ENCODE measurements at regions not wholly inside any gene's neighbourhood (a gene's known extent, or its start where the extent isn't known, plus 50 kb on each side); places are given as distances from the start of the nearest gene placed in this dataset.

GRCh38 chr3:30488070-30488756 lies 118.2 kb upstream of the TGFBR2 start:
- no peak for TF ChIP-seq EZH2 (IDR thresholded peaks at IDR 0.05)
- H3K27me3 Mint-ChIP-seq (ENCODE audit: insufficient read depth, low read depth) = no peaks in the 10 kb centered on the region
- peaks cover under 1% of the 10 kb centered on the region for H3K4me1 Mint-ChIP-seq

DNA sequence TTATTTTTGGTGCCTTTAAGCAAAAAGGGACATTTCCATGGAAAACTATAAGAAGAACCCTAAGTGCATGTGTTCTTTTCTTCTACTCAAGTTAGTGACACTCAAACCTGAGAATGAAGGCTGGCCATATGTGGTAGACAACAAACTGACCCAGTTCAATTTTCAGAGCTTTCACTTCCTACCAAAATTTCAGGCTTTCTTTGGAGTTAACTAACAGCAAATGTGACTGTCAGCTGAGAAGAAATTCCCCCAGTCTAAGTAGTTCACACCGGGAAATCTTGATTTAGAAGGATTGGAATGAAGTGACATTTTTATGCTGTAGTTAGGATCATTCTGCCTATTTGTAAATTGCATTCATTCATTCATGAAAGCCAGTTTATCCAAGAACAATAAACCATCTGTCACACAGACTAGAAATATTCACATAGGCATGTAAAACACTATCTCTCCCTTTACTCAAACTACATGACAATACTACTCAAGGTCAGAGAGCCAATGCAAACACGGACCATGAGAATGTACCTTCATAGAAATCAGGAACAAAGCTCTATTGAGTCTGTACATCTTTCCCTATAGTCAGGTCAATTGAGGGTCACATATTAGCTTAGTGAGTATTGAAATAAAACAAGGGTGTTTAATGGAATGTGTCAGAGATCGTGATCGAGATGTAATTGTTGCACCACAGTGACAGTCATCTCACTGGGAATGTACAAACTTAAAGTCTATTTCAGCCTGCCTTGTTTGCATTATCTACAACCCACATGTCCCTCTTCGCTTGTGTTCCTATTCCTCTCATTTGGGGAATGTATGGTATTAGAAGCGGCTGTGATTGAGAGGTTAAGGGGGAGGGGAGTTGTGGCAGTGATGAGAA lies 113.8 kb upstream of the TGFBR2 start:
- Histone ChIP-seq H3K4me3 (no peak overlapping the region), H3K27me3 (no peaks in the 10 kb centered on the region), H3K27ac (no peak overlapping the region), H3K36me3 (no peaks in the 10 kb centered on the region), H3K9ac (no peak overlapping the region), H4K20me1 (ENCODE audit: low read depth) (no peaks in the 10 kb centered on the region), H3K4me1 (no peaks in the 10 kb centered on the region), H3F3A (ENCODE audit: low read depth) (no peaks in the 10 kb centered on the region), H3K79me2 (ENCODE audit: low read depth) (no peaks in the 10 kb centered on the region), H3K4me2 (no peak overlapping the region), H3K9me3 (ENCODE audit: low read depth) (no peaks in the 10 kb centered on the region), H2AFZ (replicated peaks) (no peak overlapping the region)
- Mint-ChIP-seq H3K36me3 (no peaks in the 10 kb centered on the region), H3K4me3 (no peak overlapping the region), H3K4me1 (no peaks in the 10 kb centered on the region), H3K27ac (no peak overlapping the region), H3K9me3 (peaks cover 9% of the 10 kb centered on the region), H3K27me3 (ENCODE audit: insufficient read depth, low read depth) (peaks cover 2% of the 10 kb centered on the region)
- TF ChIP-seq, protein P1, sequence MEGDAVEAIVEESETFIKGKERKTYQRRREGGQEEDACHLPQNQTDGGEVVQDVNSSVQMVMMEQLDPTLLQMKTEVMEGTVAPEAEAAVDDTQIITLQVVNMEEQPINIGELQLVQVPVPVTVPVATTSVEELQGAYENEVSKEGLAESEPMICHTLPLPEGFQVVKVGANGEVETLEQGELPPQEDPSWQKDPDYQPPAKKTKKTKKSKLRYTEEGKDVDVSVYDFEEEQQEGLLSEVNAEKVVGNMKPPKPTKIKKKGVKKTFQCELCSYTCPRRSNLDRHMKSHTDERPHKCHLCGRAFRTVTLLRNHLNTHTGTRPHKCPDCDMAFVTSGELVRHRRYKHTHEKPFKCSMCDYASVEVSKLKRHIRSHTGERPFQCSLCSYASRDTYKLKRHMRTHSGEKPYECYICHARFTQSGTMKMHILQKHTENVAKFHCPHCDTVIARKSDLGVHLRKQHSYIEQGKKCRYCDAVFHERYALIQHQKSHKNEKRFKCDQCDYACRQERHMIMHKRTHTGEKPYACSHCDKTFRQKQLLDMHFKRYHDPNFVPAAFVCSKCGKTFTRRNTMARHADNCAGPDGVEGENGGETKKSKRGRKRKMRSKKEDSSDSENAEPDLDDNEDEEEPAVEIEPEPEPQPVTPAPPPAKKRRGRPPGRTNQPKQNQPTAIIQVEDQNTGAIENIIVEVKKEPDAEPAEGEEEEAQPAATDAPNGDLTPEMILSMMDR (IDR thresholded peaks at IDR 0.05) = no peak
- no peak for DNase-seq (ENCODE audit: low spot score)

More at GRCh38 chr3:30488070-30488756, 118.2 kb upstream of the TGFBR2 start:
- Histone ChIP-seq H3K4me2 (no peak overlapping the region), H3K4me1 (no peaks in the 10 kb centered on the region), H3K4me3 (no peak overlapping the region), H3K9me3 (ENCODE audit: low read depth) (no peaks in the 10 kb centered on the region), H4K20me1 (ENCODE audit: low read depth) (no peaks in the 10 kb centered on the region), H3K27ac (no peak overlapping the region), H3K36me3 (no peaks in the 10 kb centered on the region), H3F3A (ENCODE audit: low read depth) (no peaks in the 10 kb centered on the region), H3K27me3 (no peaks in the 10 kb centered on the region), H2AFZ (replicated peaks) (no peak overlapping the region), H3K9ac (no peak overlapping the region), H3K79me2 (ENCODE audit: low read depth) (no peaks in the 10 kb centered on the region)
- Mint-ChIP-seq H3K27ac (no peak overlapping the region), H3K9me3 (peaks cover 9% of the 10 kb centered on the region), H3K36me3 (no peaks in the 10 kb centered on the region), H3K4me3 (no peak overlapping the region)
- DNase-seq (ENCODE audit: low spot score) = no peak

DNA sequence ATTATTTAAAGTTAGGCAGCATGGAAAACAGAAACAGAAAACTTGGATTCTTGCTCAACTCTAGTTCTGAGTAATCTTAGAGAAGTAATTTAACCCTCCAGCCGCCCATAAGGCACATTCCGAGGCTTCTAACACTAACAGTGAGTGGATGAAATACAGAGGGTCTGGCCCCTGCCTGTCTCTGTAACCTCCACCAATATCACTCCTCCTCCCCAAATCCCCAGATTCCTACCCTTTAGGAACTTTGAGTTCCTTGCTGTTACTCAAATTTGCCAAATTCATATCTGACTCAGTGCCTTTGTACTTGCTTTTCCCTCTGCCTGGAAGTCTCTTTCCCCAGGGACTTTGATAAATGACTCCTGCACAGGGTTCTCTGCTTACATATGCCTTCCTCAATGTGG lies 112.5 kb upstream of the TGFBR2 start:
- H3K4me3 ChIP-seq = no peak overlapping the region
- no peaks in the 10 kb centered on the region for H3K9me3 ChIP-seq (ENCODE audit: low read depth)
- H3K27ac Mint-ChIP-seq = no peak overlapping the region
- H3K4me2 ChIP-seq = no peak overlapping the region
- H3K4me3 Mint-ChIP-seq = no peak overlapping the region
- H3K27ac ChIP-seq = no peak overlapping the region
- H3K36me3 ChIP-seq = no peaks in the 10 kb centered on the region
- peaks cover 2% of the 10 kb centered on the region for H3K27me3 Mint-ChIP-seq (ENCODE audit: insufficient read depth, low read depth)
- no peaks in the 10 kb centered on the region for H3F3A ChIP-seq (ENCODE audit: low read depth)
- H2AFZ ChIP-seq (replicated peaks) = no peak overlapping the region
- no peaks in the 10 kb centered on the region for H3K4me1 Mint-ChIP-seq
- H3K9me3 Mint-ChIP-seq = peaks cover 4% of the 10 kb centered on the region
- H3K36me3 Mint-ChIP-seq = no peaks in the 10 kb centered on the region
- no peaks in the 10 kb centered on the region for H3K79me2 ChIP-seq (ENCODE audit: low read depth)
- no peaks in the 10 kb centered on the region for H3K27me3 ChIP-seq
- H3K4me1 ChIP-seq = no peaks in the 10 kb centered on the region
- DNase-seq (ENCODE audit: low spot score) = no peak
- TF ChIP-seq EZH2 (IDR thresholded peaks at IDR 0.05) = no peak
- no peak for TF ChIP-seq EZH2phosphoT487 (IDR thresholded peaks at IDR 0.05)
- TF ChIP-seq, protein P1 (IDR thresholded peaks at IDR 0.05) = no peak
- no peaks in the 10 kb centered on the region for H4K20me1 ChIP-seq (ENCODE audit: low read depth)
- no peak overlapping the region for H3K9ac ChIP-seq

Measured in neural progenitor cell (in vitro differentiated cells).